GM19240 (cell line): ENCODE measurements at regions not wholly inside any gene's neighbourhood (a gene's known extent, or its start where the extent isn't known, plus 50 kb on each side); places are given as distances from the start of the nearest gene placed in this dataset.

Source experiments
- DNase-seq: peaks from one replicate; pipeline ENCODE4 v3.0.0; 2011; ENCODE audit warnings: low spot score; ENCODE audit not compliant: insufficient read length

DNA sequence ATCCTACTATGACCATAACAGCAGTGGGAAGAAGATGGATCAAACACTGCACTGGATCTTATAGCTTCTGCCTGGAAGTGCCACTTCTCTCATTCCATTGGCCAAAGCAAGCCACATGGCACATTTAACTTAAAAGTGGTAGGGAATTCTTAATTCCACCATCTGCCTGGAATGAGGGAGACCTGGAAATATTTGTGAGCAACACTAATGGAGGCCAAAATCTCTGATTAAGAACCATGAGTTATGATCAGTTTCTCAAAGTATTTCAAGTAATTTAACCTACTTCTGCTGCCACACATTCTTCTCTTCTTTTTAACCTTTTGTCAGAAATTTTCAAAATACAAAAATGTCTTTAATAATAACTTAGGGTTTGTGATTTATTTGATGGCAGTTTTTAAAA is 154.0 kb upstream of the C1orf87 start:
- no peak for DNase-seq

DNA sequence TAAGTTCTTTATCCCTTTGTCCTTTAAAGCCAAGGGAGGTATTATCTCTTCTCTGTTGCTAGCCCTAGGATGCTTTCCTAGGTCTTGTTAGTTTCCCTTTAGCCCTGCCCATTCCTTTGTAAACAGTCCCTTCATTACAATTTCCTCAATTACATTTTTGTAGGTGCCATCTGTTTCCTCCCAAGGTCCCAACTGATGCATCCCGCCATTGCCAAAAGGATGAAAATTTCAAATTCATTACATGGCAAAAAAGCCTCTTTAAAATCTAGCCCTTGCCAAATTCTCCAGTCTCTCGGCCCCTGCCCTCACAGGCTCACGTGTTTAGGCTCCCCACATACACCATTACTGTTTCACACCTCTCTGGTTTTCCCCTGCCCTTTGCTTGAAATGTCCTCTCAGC is 151.9 kb upstream of the C1orf87 start:
- DNase-seq = no peak

DNA sequence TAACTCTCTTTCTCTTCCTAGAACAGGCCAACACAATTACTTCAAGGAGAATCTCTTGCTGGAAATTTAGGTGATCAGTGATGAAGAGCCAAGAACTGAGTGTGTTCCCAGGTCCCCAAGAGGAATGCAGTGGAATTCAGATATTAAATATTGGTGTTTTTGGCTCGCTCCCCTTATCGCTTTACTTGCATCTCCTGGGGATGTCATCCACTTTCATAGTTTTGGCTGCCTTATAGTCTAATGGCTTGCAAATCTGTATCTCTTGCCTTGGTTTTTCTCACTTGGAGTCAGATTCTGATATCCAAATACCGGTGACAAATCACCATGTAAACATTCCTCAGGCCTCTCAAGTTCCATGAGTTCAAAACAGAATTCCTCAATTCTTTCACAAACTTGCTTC is 151.0 kb upstream of the C1orf87 start:
- DNase-seq = no peak

DNA sequence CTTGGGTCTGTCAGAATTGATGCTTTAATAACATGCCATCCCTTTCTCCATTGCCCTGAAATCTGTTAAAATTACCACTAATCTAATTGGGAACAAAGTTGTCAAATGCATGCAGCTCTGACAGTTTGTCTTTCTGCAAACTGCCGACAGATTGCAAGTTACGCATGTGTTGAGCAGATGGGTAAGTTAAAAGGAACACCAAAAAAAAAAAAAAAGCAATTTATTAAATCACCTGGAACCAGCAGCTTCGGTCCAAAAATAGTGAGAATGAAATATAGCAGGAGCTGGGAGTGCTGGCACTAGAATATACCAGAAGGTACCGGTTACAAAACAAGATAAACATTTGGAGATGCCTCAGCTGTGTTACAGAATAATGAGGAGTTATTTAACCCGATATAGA is 149.6 kb upstream of the C1orf87 start:
- no peak for DNase-seq

DNA sequence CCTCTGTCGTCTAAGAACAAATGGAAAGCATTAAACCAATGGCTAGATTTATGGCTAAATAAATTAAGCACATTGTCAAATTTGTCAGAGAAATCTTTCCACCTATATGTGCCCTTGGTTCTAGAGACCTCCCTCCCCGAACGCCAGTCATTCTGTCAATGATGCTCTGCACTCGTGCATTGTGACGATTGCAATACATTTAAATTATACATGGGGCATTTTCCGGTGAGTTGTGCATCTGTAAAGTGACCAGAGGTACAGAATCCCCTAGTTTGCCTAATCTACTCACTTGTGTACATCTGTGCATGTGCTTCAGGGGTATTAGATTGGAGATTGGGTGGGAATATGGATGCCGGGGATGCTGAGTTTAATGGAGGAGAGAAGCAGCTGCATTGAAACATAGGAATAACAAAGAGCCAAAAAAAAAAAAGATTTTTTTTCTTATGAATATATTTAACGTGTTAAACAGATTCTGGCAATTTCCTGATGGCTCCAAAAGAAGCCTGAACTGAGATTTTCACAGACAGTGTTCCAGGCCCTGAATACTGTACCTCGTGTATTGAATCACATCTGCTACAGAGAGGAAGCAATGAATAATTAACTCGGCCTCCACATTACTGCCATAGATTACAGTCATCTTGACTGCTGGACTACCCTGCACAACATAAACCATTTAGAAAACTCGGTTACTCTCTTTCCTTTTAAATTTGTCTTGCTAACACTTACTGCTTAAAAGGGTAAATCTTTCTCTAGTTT is 149.0 kb upstream of the C1orf87 start:
- DNase-seq = no peak

DNA sequence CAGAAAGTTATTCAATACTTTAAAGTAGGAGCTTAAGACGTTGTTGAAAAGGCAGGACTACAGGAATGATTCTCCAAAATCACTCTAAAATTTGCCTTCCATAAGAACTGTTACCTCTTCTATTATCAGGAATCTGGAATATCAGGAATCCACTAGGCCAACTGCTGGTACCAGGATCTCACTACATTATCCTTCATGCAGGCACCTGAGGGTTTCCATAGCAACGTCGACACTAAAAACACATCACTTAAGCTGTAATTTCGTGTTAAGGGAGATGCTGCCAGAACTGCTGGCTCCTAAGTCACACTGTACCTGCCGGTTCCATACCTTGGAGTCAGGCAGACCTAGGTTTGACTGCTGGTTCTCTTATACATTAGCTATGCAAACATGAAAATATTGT is 139.7 kb upstream of the C1orf87 start:
- no peak for DNase-seq

DNA sequence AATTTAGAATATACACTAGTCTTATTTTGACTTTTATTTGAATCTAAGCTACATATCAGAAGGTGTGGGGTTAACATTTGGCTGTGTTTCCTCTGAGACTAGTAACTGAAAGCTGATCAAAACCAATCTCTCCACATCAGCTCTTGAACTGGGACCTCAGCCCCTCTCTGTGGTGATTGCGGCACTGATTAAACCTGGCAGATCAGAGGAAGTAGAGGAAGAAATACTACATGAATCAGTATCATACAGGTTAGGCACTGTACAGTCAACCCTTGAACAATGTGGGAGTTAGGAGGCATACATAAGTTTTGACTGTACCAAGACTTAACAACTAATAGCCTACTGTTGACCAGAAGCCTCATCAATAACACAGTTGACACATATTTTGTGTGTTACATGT is 122.5 kb upstream of the C1orf87 start:
- DNase-seq = no peak

DNA sequence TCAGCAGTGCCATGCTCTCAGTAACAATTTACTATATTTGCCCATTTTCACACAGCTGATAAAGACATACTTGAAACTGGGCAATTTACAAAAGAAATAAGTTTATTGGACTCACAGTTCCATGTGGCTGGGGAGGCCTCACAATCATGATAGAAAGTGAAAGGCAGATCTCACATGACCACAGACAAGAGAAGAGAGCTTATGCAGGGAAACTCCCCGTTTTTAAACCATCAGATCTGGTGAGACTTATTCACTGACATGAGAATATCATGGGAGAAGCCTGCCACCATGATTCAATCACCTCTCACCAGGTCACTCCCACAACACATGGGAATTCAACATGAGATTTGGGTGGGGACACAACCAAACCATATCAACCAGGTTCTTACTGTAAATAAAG is 112.1 kb upstream of the C1orf87 start:
- no peak for DNase-seq

DNA sequence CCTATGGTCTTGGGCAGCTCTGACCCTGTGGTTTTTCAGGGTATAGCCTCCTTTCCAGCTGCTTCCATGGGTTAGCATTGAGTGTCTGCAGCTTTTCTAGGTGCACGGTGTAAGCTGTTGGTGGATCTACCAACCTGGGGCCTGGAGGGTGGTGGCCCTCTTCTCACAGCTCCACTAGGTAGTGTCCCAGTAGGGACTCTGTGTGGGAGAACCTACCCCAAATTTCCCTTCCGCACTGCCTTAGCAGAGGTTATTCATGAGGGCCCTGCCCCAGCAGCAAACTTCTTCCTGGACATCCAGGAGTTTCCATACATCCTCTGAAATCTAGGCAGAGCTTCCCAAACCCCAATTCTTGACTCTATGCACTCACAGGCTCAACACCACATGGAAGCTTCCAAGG is 111.0 kb upstream of the C1orf87 start:
- no peak for DNase-seq

DNA sequence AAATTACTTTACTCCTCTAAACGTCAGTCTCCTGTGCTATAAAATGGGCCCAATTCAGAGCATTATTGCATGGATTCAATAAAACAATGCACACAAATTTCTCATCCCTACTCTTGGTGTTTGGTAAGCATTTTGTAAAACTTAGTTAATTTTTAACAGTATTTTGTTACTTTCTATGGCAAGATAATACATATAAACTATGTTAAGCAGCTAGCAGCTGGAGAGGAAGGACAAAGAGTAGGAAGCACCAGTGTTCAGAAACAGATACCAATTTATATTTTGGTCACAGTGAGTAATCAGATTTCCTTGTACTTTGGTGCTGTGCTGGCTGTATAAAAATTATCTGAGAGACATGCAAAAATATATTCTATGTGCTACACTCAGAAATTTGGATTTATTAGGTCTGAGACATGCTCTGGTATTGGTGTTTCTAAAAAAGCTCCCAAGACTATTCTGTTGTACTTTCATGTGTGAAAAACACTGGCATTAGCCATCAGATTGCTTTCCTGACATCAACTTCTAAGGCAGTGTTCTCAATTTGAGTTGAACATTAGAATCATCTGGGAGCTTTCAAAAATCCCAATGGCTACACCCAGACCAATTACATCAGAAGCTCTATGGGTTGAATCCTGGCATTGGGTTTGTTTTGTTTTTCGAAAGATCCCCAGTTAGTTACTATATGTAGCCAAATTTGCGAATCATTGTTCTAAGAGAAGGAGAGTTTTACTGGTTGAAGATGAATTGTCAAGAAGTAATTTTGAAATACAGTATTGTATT is 100.3 kb upstream of the C1orf87 start:
- DNase-seq = no peak

DNA sequence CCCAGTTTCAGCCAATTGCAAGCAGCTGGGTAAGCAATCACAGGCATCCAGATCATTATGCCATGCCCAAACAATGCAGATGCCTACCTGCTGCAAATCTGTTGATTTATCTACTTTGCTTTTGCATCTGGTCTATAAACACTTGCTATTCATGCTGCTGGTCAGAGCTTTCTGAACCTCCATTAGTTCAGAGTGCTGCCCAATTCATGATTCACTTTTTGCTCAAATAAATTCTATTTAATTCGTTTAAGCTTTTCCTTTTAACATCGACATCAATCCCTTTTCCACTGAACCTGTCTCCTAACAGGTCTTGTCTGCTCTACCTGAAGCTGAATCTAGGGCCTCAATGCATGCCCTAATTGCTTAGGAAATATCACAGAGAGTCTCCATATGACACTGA is 99.4 kb upstream of the C1orf87 start:
- DNase-seq = no peak

DNA sequence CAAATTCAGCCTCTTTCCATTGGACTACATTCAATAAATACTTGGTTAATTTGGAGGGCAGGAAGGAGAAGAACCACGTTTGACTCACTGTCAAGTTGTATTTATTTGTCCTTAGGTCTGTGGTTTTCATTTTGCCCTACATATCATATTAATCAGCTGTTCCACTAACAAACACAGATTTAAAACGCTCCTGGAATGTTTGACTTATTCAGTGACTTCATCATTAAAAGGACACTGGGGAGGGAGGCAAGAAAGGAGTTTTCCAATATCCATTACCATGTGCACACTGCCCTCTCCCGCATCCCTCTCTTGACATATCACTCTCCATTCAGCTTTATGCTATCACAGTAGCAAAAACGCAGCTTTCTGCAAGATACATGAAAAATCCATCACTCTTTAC is 98.2 kb upstream of the C1orf87 start:
- DNase-seq = no peak

DNA sequence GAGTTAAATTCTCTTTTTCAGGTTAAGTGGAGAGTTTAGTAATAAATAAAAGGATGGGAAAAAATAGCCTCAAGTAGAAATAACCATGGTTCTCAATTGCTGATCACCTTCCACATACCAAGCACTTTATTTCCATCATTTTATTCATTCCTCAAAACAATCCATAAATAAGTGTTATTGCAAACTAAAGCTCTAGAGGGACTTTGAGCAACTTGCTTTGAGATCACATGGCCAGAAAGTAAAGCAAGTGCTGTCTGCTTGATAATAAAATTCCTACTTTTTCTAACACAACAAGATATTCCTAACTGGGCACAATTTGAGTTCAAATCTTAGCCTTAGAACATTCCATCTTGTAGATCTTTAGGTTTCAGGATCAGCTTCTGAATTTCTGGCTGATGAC is 97.1 kb upstream of the C1orf87 start:
- no peak for DNase-seq

DNA sequence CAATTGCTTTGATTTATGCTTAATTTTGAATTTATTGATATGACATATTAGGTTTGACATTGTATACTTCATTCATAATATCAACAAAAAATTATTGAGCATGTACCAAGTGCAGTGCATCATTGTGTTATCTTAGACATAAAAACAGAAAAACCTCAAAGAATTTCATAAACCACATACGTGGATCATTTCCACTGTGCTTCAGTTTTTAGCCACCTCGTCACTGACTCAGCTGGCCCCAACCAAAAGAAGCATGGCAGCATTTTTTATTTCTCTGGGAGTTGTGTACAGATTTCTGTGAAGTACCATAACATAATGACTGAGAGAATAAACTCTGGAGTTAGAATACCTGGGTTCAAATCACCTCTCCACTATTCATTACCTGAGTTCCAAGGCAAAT is 95.6 kb upstream of the C1orf87 start:
- DNase-seq = no peak

DNA sequence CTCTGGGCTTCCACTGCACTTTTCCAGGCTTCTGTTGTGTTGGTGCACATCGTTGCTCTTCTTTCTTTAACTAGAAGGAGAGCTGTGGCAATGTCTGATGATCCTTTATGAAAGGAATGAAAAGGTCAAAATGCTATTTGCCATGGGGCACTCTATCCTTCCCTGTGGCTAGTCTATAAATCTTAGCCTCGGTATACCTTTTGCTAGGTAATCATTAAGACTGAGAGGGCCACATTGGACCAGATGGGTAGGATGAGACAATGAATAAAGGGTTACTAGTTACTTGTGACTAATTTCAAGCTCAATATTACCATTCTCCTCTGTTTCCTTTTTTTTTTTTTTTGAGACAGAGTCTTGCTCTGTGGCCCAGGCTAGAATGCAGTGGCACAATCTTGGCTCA is 89.4 kb upstream of the C1orf87 start:
- DNase-seq = no peak

DNA sequence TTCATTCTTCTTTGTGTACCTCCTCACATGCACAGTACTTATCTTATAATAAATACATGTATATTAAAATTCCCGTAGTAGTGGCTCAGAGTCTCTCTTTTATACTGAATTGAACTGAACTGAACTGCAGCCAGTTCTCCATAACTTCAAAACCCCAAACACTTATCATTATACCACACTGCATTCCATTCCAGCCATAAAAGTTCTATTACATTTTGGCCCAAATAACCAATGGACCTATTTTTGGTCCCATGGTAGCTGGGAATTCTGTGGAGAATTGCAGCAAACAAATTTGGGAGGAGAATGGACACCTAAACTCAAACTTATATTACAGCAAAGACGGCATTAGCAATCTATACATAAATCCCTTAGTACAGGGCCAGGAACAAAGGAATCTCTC is 86.6 kb upstream of the C1orf87 start:
- DNase-seq = no peak

DNA sequence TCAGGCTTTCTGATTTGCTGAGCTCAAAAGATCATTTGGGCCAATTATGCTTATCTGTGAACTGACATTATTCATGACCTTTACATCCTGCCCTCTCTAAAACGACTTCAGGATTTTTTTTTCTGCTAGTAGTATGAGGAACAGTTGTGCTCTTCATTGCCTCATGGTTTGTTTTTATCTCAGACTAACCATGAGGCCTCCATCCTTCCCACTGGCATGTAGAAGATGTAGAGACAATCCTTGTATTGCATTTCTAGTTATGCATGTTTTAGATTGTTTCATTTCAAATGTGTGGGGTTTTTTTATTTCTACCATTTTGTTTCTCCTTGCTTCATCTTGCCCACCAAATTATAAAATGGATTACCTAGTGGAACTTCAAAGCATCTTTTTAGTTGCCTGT is 82.8 kb upstream of the C1orf87 start:
- no peak for DNase-seq

DNA sequence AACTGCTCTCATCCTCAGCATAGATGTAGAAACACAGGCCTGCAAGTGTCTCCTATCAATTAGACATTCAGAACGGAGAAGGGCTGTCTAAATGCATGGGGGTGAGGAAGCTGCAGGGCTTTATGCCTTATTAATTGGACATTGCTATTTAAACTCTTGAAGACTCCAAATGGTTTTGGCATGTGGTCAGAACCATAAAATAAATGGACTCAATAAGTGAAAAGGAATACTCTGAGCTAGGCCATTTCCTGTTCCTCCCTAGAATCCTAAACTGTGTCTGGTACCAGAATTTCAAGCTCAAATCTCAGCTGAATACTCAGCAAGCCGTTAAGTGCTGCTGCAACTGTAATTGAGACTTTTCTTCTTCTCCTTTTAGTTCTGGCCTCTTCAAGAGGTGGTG is 80.4 kb upstream of the C1orf87 start:
- no peak for DNase-seq

DNA sequence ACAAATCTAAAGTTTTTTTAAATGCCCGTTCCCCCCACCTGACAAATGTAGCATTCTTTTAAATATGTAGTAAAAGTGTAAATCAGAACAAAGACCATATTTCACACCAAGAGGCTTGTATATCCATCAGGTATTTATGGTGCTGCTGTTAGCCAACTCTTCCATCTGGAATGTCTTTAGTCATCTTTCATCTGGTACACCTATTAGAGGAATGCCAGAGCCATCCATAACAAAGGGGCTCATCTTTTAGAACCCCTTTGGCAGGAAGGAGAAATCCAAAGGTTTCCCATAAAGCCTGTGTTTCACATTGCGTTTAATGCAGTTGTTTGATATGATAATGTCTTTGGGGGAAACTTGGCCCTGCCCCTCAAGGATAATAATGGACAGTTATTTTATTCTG is 79.3 kb upstream of the C1orf87 start:
- DNase-seq = no peak

DNA sequence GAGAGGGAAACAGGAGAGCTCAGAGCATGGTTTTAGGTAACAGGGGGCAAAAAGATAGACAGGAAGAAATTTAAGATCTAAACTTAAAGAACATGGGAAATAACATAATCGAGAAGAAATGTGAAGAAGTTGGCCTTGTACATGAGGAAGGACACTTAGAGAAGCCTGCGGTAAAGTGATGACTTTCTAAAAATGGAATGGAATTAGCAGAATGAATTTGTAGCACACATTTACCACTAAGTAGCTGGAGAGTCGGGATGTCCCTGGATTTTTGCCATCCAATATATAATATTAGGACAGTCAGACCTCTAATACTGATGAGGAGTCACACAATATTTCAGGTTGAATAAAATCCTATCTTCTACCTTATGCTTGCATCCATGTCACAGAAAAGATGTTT is 77.7 kb upstream of the C1orf87 start:
- DNase-seq = no peak

DNA sequence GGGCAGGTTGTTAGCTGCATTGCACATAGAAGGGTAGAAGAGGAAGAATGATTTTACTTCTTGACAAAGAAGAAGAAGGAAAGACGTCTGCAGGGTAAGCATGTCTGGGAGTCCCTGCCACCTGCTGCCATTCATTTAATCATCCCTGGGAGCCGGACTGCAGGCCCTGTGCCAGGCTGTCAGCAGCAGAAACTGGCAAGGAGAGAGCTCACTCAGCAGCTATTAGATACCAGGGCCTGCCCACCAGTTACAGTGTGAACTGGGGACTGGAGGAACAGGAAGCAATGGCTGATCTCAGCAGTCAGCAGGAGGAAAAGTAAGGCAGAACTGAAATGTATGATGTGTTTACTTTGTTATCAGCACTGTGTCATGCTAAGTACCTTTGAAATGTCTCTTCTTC is 75.7 kb upstream of the C1orf87 start:
- DNase-seq = no peak

DNA sequence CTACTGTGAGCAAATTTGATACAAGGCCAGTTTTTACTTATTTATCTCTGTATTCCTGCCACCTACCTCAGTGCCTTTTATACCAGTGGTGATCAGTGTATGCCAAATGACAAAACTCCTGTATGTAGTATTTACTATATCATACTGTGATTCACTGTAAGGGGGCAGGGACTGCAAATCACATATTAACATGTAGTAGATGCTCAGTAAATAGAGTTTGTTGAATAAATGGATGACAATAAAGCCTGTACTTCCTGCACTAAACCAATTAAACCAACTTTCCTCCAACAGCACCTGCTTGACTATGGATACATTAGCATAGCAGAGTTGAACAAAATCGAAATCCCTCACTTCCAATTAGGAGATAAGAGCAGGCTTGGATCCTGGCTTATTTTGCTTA is 73.3 kb upstream of the C1orf87 start:
- no peak for DNase-seq

DNA sequence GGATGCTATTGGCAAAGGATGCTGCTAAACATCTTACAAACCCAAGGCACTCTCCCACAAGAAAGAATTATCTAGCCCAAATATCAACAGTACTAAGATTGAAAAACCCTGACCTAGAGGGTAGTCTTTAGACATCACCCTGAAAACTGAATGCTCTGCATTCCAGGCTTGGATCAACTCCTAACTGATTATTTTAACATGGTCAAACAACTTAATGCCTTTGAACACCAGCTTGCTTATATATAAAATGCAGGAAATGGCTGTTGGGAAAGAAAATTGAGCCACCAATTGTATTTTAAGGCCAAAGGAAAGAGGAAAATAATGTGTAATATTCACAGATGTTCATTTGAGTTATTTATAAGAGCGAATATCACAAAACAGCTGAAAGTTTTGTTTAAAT is 72.2 kb upstream of the C1orf87 start:
- no peak for DNase-seq
